PC-9 (cell line): ENCODE measurements at regions not wholly inside any gene's neighbourhood (a gene's known extent, or its start where the extent isn't known, plus 50 kb on each side); places are given as distances from the start of the nearest gene placed in this dataset.
"Not testable (repeated sequence)": the region's sequence is repeated elsewhere in the genome, so short reads cannot be mapped to it uniquely, and the experiment has no call there.

ENCODE experiments used
- BruUV-seq: library from RNA; stranded (reverse); fragments of 400-500 nt; replicated peaks from 2 replicates; lab custom pipeline; 2021; lab: Mats Ljungman, UMichigan
- CTCF ChIA-PET: fragments of 300-600 bp; sonication (Branson Sonifier 250); formaldehyde crosslinking; loops from one replicate; lab custom pipeline; 2022; ENCODE audit warnings: antibody characterized with exemption; lab: Charles Lee
- POLR2A ChIA-PET: fragments of 300-600 bp; sonication (Branson Sonifier 250); formaldehyde crosslinking; loops from one replicate; lab custom pipeline; 2022; ENCODE audit warnings: antibody characterized with exemption; ENCODE audit not compliant: unreplicated experiment; lab: Charles Lee
- DNase-seq, 2 experiments: peaks; one replicate each; pipeline versions ENCODE4 v3.0.0 to v3.0.0-alpha.2; 2015 to 2022; ENCODE audit warnings: mixed read lengths in 1 of 2
- H2AFZ ChIP-seq: fragments of 200-600 bp; sonication (generic); 2 replicates; pipeline ENCODE4 v1.8.1; 2017; ENCODE audit warnings: antibody characterized with exemption
- H3F3A ChIP-seq: fragments of 200-600 bp; sonication (generic); 2 replicates; pipeline ENCODE4 v1.8.1; 2017; ENCODE audit warnings: antibody characterized with exemption, mild to moderate bottlenecking, low read depth; ENCODE audit not compliant: insufficient read depth
- H3K27ac ChIP-seq: fragments of 200-600 bp; sonication (generic); 2 replicates; pipeline ENCODE4 v1.6.1; 2016; ENCODE audit warnings: mixed run types
- H3K27me3 ChIP-seq: fragments of 200-600 bp; sonication (generic); 2 replicates; pipeline ENCODE4 v1.6.1; 2016; ENCODE audit warnings: low read depth, mixed run types; ENCODE audit not compliant: insufficient read depth
- H3K36me3 ChIP-seq: fragments of 200-600 bp; sonication (generic); 2 replicates; pipeline ENCODE4 v1.6.1; 2016; ENCODE audit warnings: low read depth, mixed run types
- H3K4me1 ChIP-seq: fragments of 200-600 bp; sonication (generic); replicated peaks from 2 replicates; pipeline ENCODE4 v1.6.1; 2016; ENCODE audit warnings: mixed run types; ENCODE audit not compliant: insufficient read depth
- H3K4me2 ChIP-seq: fragments of 200-600 bp; sonication (generic); 2 replicates; pipeline ENCODE4 v1.6.1; 2017; ENCODE audit warnings: mixed run types
- H3K4me3 ChIP-seq: fragments of 200-600 bp; sonication (generic); 2 replicates; pipeline ENCODE4 v1.6.1; 2016; ENCODE audit warnings: mixed run types
- H3K79me2 ChIP-seq: fragments of 200-600 bp; sonication (generic); 2 replicates; pipeline ENCODE4 v1.6.1; 2017; ENCODE audit warnings: low read depth, mixed run types
- H3K9me2 ChIP-seq: fragments of 200-600 bp; sonication (generic); 2 replicates; pipeline ENCODE4 v1.8.1; 2017; ENCODE audit warnings: mild to moderate bottlenecking; ENCODE audit not compliant: insufficient read depth
- H3K9me3 ChIP-seq: fragments of 200-600 bp; sonication (generic); 2 replicates; pipeline ENCODE4 v1.8.1; 2016; ENCODE audit warnings: low read depth; ENCODE audit not compliant: insufficient read depth
- H4K20me1 ChIP-seq: fragments of 200-600 bp; sonication (generic); 2 replicates; pipeline ENCODE4 v1.8.1; 2017; ENCODE audit not compliant: insufficient read depth
- CTCF ChIP-seq: fragments of 200-600 bp; sonication (generic); conservative IDR thresholded peaks from 2 replicates; pipeline ENCODE4 v1.6.1; 2017; ENCODE audit warnings: mixed run types, antibody characterized with exemption, mild to moderate bottlenecking, moderate library complexity
- EZH2 ChIP-seq: fragments of 200-600 bp; sonication (generic); IDR thresholded peaks from 2 replicates; pipeline ENCODE4 v1.8.0; 2017; ENCODE audit warnings: antibody characterized with exemption, low read depth
- intact Hi-C: fragments of 100-400 bp; cut with micrococcal nuclease; formaldehyde crosslinking; loops from one replicate; pipeline ENCODE4 v1.10.0; 2022; ENCODE audit not compliant: unreplicated experiment

GRCh38 chr10:64430690-64431323 is 909.6 kb downstream of the REEP3 start:
- no peak overlapping the region for H3K27ac ChIP-seq
- TF ChIP-seq EZH2 (no peak), CTCF (peak; percentile 51)
- H4K20me1 ChIP-seq: no peaks in the 10 kb centered on the region
- no peak for DNase-seq
- H3K36me3 ChIP-seq: no peaks in the 10 kb centered on the region
- no peak overlapping the region for H2AFZ ChIP-seq
- ChIA-PET CTCF (interaction anchor here (0.6 kb wide), 1 partner anchor 184 kb away, joined by 7 read pairs; no protein-coding TSS in a partner anchor), POLR2A (no interaction called here)
- H3K9me3 ChIP-seq: no peaks in the 10 kb centered on the region
- intact Hi-C loops: no loop called here
- no peaks in the 10 kb centered on the region for H3F3A ChIP-seq
- no peaks in the 10 kb centered on the region for H3K9me2 ChIP-seq
- H3K4me3 ChIP-seq: no peak overlapping the region
- H3K79me2 ChIP-seq: no peaks in the 10 kb centered on the region
- BruUV-seq: no TSS peak
- H3K4me2 ChIP-seq: no peak overlapping the region
- no peaks in the 10 kb centered on the region for H3K27me3 ChIP-seq
- no peaks in the 10 kb centered on the region for H3K4me1 ChIP-seq

GRCh38 chr10:64441872-64442271 is 920.7 kb downstream of the REEP3 start:
- H2AFZ ChIP-seq, H3K4me3 ChIP-seq, H3K9me3 ChIP-seq, intact Hi-C loops, H3K27ac ChIP-seq, H3K4me1 ChIP-seq, H3K36me3 ChIP-seq, H3F3A ChIP-seq, H3K4me2 ChIP-seq, POLR2A ChIA-PET, H4K20me1 ChIP-seq, H3K79me2 ChIP-seq, DNase-seq, BruUV-seq, CTCF ChIA-PET, H3K27me3 ChIP-seq, H3K9me2 ChIP-seq: not testable (repeated sequence)

- DNase-seq: no peak
- Histone ChIP-seq H3F3A (no peaks in the 10 kb centered on the region), H4K20me1 (no peaks in the 10 kb centered on the region), H3K79me2 (no peaks in the 10 kb centered on the region), H3K36me3 (no peaks in the 10 kb centered on the region), H3K9me3 (no peaks in the 10 kb centered on the region), H3K4me1 (no peaks in the 10 kb centered on the region), H3K4me2 (no peak overlapping the region), H3K27ac (no peak overlapping the region), H3K9me2 (no peaks in the 10 kb centered on the region), H2AFZ (no peak overlapping the region), H3K27me3 (no peaks in the 10 kb centered on the region), H3K4me3 (no peak overlapping the region)
- intact Hi-C loops: no loop called here
- BruUV-seq: no TSS peak
- ChIA-PET CTCF (no interaction called here), POLR2A (no interaction called here)
- TF ChIP-seq CTCF (no peak), EZH2 (no peak)
Observed at GRCh38 chr10:64444163-64444562, 923.0 kb downstream of the REEP3 start.

GRCh38 chr10:64444564-64444963 is 923.4 kb downstream of the REEP3 start:
- TF ChIP-seq CTCF: no peak
- TF ChIP-seq EZH2: no peak
- Histone ChIP-seq H3K27ac (no peak overlapping the region), H3K9me3 (no peaks in the 10 kb centered on the region), H3K27me3 (no peaks in the 10 kb centered on the region), H3K79me2 (no peaks in the 10 kb centered on the region), H2AFZ (no peak overlapping the region), H3K4me3 (no peak overlapping the region), H3K4me1 (no peaks in the 10 kb centered on the region), H3K36me3 (no peaks in the 10 kb centered on the region), H3K4me2 (no peak overlapping the region), H3F3A (no peaks in the 10 kb centered on the region), H4K20me1 (no peaks in the 10 kb centered on the region), H3K9me2 (no peaks in the 10 kb centered on the region)
- POLR2A ChIA-PET: no interaction called here
- intact Hi-C loops: no loop called here
- DNase-seq: no peak
- CTCF ChIA-PET: no interaction called here
- no TSS peak for BruUV-seq
